CD8-positive, alpha-beta memory T cell (primary cell): ENCODE measurements at regions not wholly inside any gene's neighbourhood (a gene's known extent, or its start where the extent isn't known, plus 50 kb on each side); places are given as distances from the start of the nearest gene placed in this dataset.

Experiments used
- CTCF ChIA-PET: fragments of 350-600 bp; sonication (Branson Sonifier 250); formaldehyde crosslinking; loops from one replicate; lab custom pipeline; 2021; ENCODE audit warnings: antibody characterized with exemption; lab: Charles Lee
- POLR2A ChIA-PET: fragments of 350-600 bp; sonication (Branson Sonifier 250); formaldehyde crosslinking; loops from one replicate; lab custom pipeline; 2021; ENCODE audit warnings: antibody characterized with exemption; lab: Charles Lee
- DNase-seq, 5 donors: peaks; one replicate each; pipeline versions ENCODE4 v3.0.0 to v3.0.0-alpha.2; 2020 to 2022; ENCODE audit warnings: mixed read lengths in 1 of 5
- H3K27ac ChIP-seq: one replicate; pipeline ENCODE4 v1.7.0; 2013; ENCODE audit warnings: low read depth, mild to moderate bottlenecking, low read length, moderate library complexity
- H3K27me3 ChIP-seq: 2 replicates; pipeline ENCODE4 v1.7.0; 2013; ENCODE audit warnings: low read length, mild to moderate bottlenecking; ENCODE audit not compliant: insufficient read depth, poor library complexity, severe bottlenecking
- H3K36me3 ChIP-seq: 2 replicates; pipeline ENCODE4 v1.7.0; 2013; ENCODE audit warnings: mild to moderate bottlenecking, low read length, moderate library complexity; ENCODE audit not compliant: insufficient read depth
- H3K4me1 ChIP-seq: 2 replicates; pipeline ENCODE4 v1.7.0; 2013; ENCODE audit warnings: mild to moderate bottlenecking, low read length, moderate library complexity; ENCODE audit not compliant: insufficient read depth
- H3K4me3 ChIP-seq: 2 replicates; pipeline ENCODE4 v1.7.0; 2013; ENCODE audit warnings: mild to moderate bottlenecking, low read length
- H3K9me3 ChIP-seq: 2 replicates; pipeline ENCODE4 v1.7.0; 2013; ENCODE audit warnings: mild to moderate bottlenecking, low read length
- H3K27ac Mint-ChIP-seq, 8 donors: one replicate each; pipeline ENCODE4 v1.8.0; 2020 to 2021; ENCODE audit warnings: mixed read lengths in 8 of 8, mild to moderate bottlenecking in 6 of 8, inconsistent platforms in 3 of 8, moderate library complexity in 3 of 8
- H3K27me3 Mint-ChIP-seq, 2 donors: one replicate each; pipeline ENCODE4 v1.8.0; 2020 to 2021; ENCODE audit warnings: mixed read lengths in 2 of 2, mild to moderate bottlenecking in 1 of 2, moderate library complexity in 1 of 2
- H3K36me3 Mint-ChIP-seq, 3 donors: one replicate each; pipeline ENCODE4 v1.8.0; 2020 to 2021; ENCODE audit warnings: mixed read lengths in 3 of 3, inconsistent platforms in 1 of 3, mild to moderate bottlenecking in 1 of 3
- H3K4me1 Mint-ChIP-seq, 3 donors: one replicate each; pipeline ENCODE4 v1.8.0; 2020 to 2021; ENCODE audit warnings: mixed read lengths in 3 of 3, inconsistent platforms in 1 of 3, mild to moderate bottlenecking in 1 of 3
- H3K4me3 Mint-ChIP-seq, 7 donors: one replicate each; pipeline ENCODE4 v1.8.0; 2020 to 2021; ENCODE audit warnings: mixed read lengths in 7 of 7, mild to moderate bottlenecking in 6 of 7, moderate library complexity in 4 of 7, inconsistent platforms in 2 of 7
- H3K9me3 Mint-ChIP-seq, 5 donors: one replicate each; pipeline ENCODE4 v1.8.0; 2020 to 2022; ENCODE audit warnings: mixed read lengths in 5 of 5, mild to moderate bottlenecking in 3 of 5, moderate library complexity in 2 of 5, inconsistent platforms in 1 of 5

- no peak overlapping the region for H3K27ac Mint-ChIP-seq
- no peaks in the 10 kb centered on the region for H3K4me1 Mint-ChIP-seq
- no peaks in the 10 kb centered on the region for H3K36me3 ChIP-seq
- ChIA-PET POLR2A (no interaction called here), CTCF (no interaction called here)
- H3K36me3 Mint-ChIP-seq, result no peaks in the 10 kb centered on the region
- no peak overlapping the region for H3K27ac ChIP-seq
- no peaks in the 10 kb centered on the region for H3K9me3 Mint-ChIP-seq
- no peak overlapping the region for H3K4me3 ChIP-seq
- no peaks in the 10 kb centered on the region for H3K9me3 ChIP-seq
- no peaks in the 10 kb centered on the region for H3K4me1 ChIP-seq
- DNase-seq, result no peak
- peaks cover 11 to 36% of the 10 kb centered on the region in 2 donors for H3K27me3 Mint-ChIP-seq
- H3K4me3 Mint-ChIP-seq, result no peak overlapping the region
- no peaks in the 10 kb centered on the region for H3K27me3 ChIP-seq
Observed at GRCh38 chr18:8894823-8895222, 189.5 kb downstream of the MTCL1 start.

GRCh38 chr18:8895341-8895740 is 190.0 kb downstream of the MTCL1 start:
- Mint-ChIP-seq H3K4me1 (no peaks in the 10 kb centered on the region), H3K4me3 (no peak overlapping the region), H3K27ac (no peak overlapping the region), H3K36me3 (no peaks in the 10 kb centered on the region), H3K9me3 (no peaks in the 10 kb centered on the region), H3K27me3 (peaks cover 13 to 39% of the 10 kb centered on the region in 2 donors)
- Histone ChIP-seq H3K36me3 (no peaks in the 10 kb centered on the region), H3K4me1 (no peaks in the 10 kb centered on the region), H3K9me3 (no peaks in the 10 kb centered on the region), H3K4me3 (no peak overlapping the region), H3K27ac (no peak overlapping the region), H3K27me3 (no peaks in the 10 kb centered on the region)
- CTCF ChIA-PET, result no interaction called here
- POLR2A ChIA-PET, result no interaction called here
- DNase-seq, result no peak

GRCh38 chr18:8895987-8896619 is 190.7 kb downstream of the MTCL1 start:
- H3K27me3 Mint-ChIP-seq, result peaks cover 14 to 39% of the 10 kb centered on the region in 2 donors
- Histone ChIP-seq H3K9me3 (no peaks in the 10 kb centered on the region), H3K27me3 (no peaks in the 10 kb centered on the region), H3K27ac (no peak overlapping the region), H3K4me1 (no peaks in the 10 kb centered on the region), H3K4me3 (no peak overlapping the region), H3K36me3 (no peaks in the 10 kb centered on the region)
- no peaks in the 10 kb centered on the region for H3K36me3 Mint-ChIP-seq
- H3K9me3 Mint-ChIP-seq, result no peaks in the 10 kb centered on the region
- ChIA-PET POLR2A (no interaction called here), CTCF (no interaction called here)
- no peak overlapping the region for H3K4me3 Mint-ChIP-seq
- no peak for DNase-seq
- no peak overlapping the region for H3K27ac Mint-ChIP-seq
- no peaks in the 10 kb centered on the region for H3K4me1 Mint-ChIP-seq

- H3K27ac ChIP-seq, result no peak overlapping the region
- Mint-ChIP-seq H3K27ac (no peak overlapping the region), H3K4me1 (no peaks in the 10 kb centered on the region), H3K4me3 (no peak overlapping the region), H3K36me3 (peaks cover 0 to 4% (median 1%) of the 10 kb centered on the region in 3 donors), H3K9me3 (peaks cover 0 to 13% (median 4%) of the 10 kb centered on the region in 5 donors), H3K27me3 (peaks cover 17 to 50% of the 10 kb centered on the region in 2 donors)
- H3K36me3 ChIP-seq, result no peaks in the 10 kb centered on the region
- ChIA-PET CTCF (no interaction called here), POLR2A (no interaction called here)
- DNase-seq, result no peak
- H3K9me3 ChIP-seq, result no peaks in the 10 kb centered on the region
- H3K4me3 ChIP-seq, result no peak overlapping the region
- H3K27me3 ChIP-seq, result no peaks in the 10 kb centered on the region
- no peaks in the 10 kb centered on the region for H3K4me1 ChIP-seq
Observed at GRCh38 chr18:8899000-8899399, 193.6 kb downstream of the MTCL1 start.

GRCh38 chr18:8900552-8900951 is 195.2 kb downstream of the MTCL1 start:
- DNase-seq, result no peak
- Mint-ChIP-seq H3K4me1 (no peaks in the 10 kb centered on the region), H3K4me3 (no peak overlapping the region), H3K9me3 (peaks cover 0 to 13% (median 4%) of the 10 kb centered on the region in 5 donors), H3K27me3 (peaks cover 21 to 56% of the 10 kb centered on the region in 2 donors), H3K36me3 (peaks cover 0 to 4% (median 1%) of the 10 kb centered on the region in 3 donors), H3K27ac (no peak overlapping the region)
- no peak overlapping the region for H3K4me3 ChIP-seq
- no peaks in the 10 kb centered on the region for H3K4me1 ChIP-seq
- H3K36me3 ChIP-seq, result no peaks in the 10 kb centered on the region
- no peak overlapping the region for H3K27ac ChIP-seq
- POLR2A ChIA-PET, result no interaction called here
- CTCF ChIA-PET, result no interaction called here
- no peaks in the 10 kb centered on the region for H3K9me3 ChIP-seq
- H3K27me3 ChIP-seq, result no peaks in the 10 kb centered on the region

- ChIA-PET CTCF (no interaction called here), POLR2A (no interaction called here)
- H3K36me3 Mint-ChIP-seq, result peaks cover 0 to 4% (median 1%) of the 10 kb centered on the region in 3 donors
- Histone ChIP-seq H3K27me3 (no peaks in the 10 kb centered on the region), H3K27ac (no peak overlapping the region), H3K9me3 (no peaks in the 10 kb centered on the region), H3K36me3 (no peaks in the 10 kb centered on the region), H3K4me3 (no peak overlapping the region), H3K4me1 (no peaks in the 10 kb centered on the region)
- H3K4me3 Mint-ChIP-seq, result no peak overlapping the region
- DNase-seq, result no peak
- peaks cover 0 to 15% (median 4%) of the 10 kb centered on the region in 5 donors for H3K9me3 Mint-ChIP-seq
- H3K27ac Mint-ChIP-seq, result no peak overlapping the region
- no peaks in the 10 kb centered on the region for H3K4me1 Mint-ChIP-seq
- peaks cover 21 to 57% of the 10 kb centered on the region in 2 donors for H3K27me3 Mint-ChIP-seq
Observed at GRCh38 chr18:8901019-8901418, 195.7 kb downstream of the MTCL1 start.

- CTCF ChIA-PET, result no interaction called here
- POLR2A ChIA-PET, result no interaction called here
- H3K36me3 Mint-ChIP-seq, result peaks cover 0 to 4% (median 1%) of the 10 kb centered on the region in 3 donors
- peaks cover 0 to 15% (median 7%) of the 10 kb centered on the region in 5 donors for H3K9me3 Mint-ChIP-seq
- Histone ChIP-seq H3K27me3 (no peaks in the 10 kb centered on the region), H3K4me1 (no peaks in the 10 kb centered on the region), H3K4me3 (no peak overlapping the region), H3K36me3 (no peaks in the 10 kb centered on the region), H3K9me3 (no peaks in the 10 kb centered on the region), H3K27ac (no peak overlapping the region)
- H3K4me1 Mint-ChIP-seq, result no peaks in the 10 kb centered on the region
- no peak overlapping the region for H3K4me3 Mint-ChIP-seq
- H3K27me3 Mint-ChIP-seq, result peaks cover 15 to 46% of the 10 kb centered on the region in 2 donors
- H3K27ac Mint-ChIP-seq, result no peak overlapping the region
- DNase-seq, result no peak
Observed at GRCh38 chr18:8904316-8904715, 198.2 kb upstream of the NDUFV2 start.

- H3K4me3 Mint-ChIP-seq, result no peak overlapping the region
- H3K4me3 ChIP-seq, result no peak overlapping the region
- CTCF ChIA-PET, result no interaction called here
- peaks cover 0 to 4% (median 0%) of the 10 kb centered on the region in 3 donors for H3K4me1 Mint-ChIP-seq
- peaks cover 4 to 9% of the 10 kb centered on the region in 2 donors for H3K27me3 Mint-ChIP-seq
- H3K9me3 ChIP-seq, result no peaks in the 10 kb centered on the region
- no peak for DNase-seq
- POLR2A ChIA-PET, result no interaction called here
- no peaks in the 10 kb centered on the region for H3K36me3 ChIP-seq
- peaks cover 0 to 19% (median 4%) of the 10 kb centered on the region in 5 donors for H3K9me3 Mint-ChIP-seq
- no peak overlapping the region for H3K27ac ChIP-seq
- no peaks in the 10 kb centered on the region for H3K27me3 ChIP-seq
- no peaks in the 10 kb centered on the region for H3K4me1 ChIP-seq
- no peak overlapping the region for H3K27ac Mint-ChIP-seq
- H3K36me3 Mint-ChIP-seq, result peaks cover 0 to 8% (median 0%) of the 10 kb centered on the region in 3 donors
Observed at GRCh38 chr18:8908792-8909510, 193.5 kb upstream of the NDUFV2 start.
